ENCODE measurements at regions not wholly inside any gene's neighbourhood (a gene's known extent, or its start where the extent isn't known, plus 50 kb on each side); places are given as distances from the start of the nearest gene placed in this dataset.

DNA sequence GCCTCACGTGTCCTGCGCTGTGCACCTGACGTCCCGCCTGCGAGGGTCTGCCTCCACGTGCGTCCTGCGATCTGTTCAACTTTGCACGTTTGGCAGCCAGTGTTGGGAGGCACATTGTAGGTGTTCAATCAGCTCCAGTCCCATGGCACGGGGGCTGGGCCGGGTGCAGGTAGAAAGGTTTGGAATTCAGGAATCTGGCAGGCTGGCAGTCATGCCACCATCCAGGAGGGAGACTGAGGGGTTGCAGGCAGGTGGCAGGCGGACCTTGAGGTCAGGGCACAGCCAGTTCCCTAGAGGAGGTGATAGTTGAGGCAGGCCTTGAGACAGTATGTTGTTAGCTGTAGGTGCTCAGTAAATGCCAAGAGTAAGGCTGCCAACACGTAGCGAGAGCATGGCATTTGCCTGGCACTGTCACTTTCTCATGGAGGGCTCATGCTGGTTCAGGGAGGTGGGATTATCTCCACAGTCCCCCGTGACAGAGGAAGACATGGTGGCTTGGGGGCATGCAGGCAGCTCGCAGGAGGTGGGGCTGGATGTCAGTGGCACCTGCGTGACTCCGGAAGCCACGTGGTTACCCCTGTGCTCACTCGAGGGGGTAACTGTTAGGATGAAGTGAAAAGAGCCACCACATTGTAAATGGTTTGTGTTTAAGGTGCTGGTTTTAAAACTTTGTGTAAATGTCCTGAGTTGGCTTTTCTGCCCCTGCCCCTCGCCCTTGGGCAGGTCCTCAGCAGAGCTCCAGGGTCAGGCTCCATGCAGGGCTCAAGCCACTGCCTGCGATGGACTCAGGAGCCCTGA lies 111.8 kb upstream of the FRMD1 start:
- no peak for TF ChIP-seq CTCF (conservative IDR thresholded peaks at IDR 0.05 in 1 of 2, IDR thresholded peaks at IDR 0.05 in 1 of 2; ENCODE audit: extremely low read depth in 1 of 2, insufficient read depth in 1 of 2, low read depth in 1 of 2, low read length in 2 of 2)
- no peak for TF ChIP-seq EZH2 (IDR thresholded peaks at IDR 0.05; ENCODE audit: borderline replicate concordance, low read length)

All from mammary epithelial cell (primary cell).